GM21515 (cell line): ENCODE measurements at regions not wholly inside any gene's neighbourhood (a gene's known extent, or its start where the extent isn't known, plus 50 kb on each side); places are given as distances from the start of the nearest gene placed in this dataset.

Source experiments
- ATAC-seq: cut with Tn5 transposase; IDR thresholded peaks from one replicate; pipeline ENCODE4 v1.9.1; 2021; ENCODE audit not compliant: unreplicated experiment

- no peak for ATAC-seq
These were observed 126.7 kb downstream of the DKK1 start for GRCh38 chr10:52440612-52441285.

GRCh38 chr10:52442576-52442975, 128.5 kb downstream of the DKK1 start:
- ATAC-seq: no peak

GRCh38 chr10:52443419-52444388, 129.6 kb downstream of the DKK1 start:
- no peak for ATAC-seq

- ATAC-seq: no peak
These were observed 132.3 kb downstream of the DKK1 start for GRCh38 chr10:52446391-52446790.

- ATAC-seq: no peak
These were observed 133.9 kb downstream of the DKK1 start for GRCh38 chr10:52447931-52448353.

GRCh38 chr10:52450762-52451291, 136.7 kb downstream of the DKK1 start:
- no peak for ATAC-seq

GRCh38 chr10:52451817-52452216, 137.7 kb downstream of the DKK1 start:
- ATAC-seq: no peak

- no peak for ATAC-seq
These were observed 138.8 kb downstream of the DKK1 start for GRCh38 chr10:52452600-52453493.

GRCh38 chr10:52453501-52453900, 139.4 kb downstream of the DKK1 start:
- no peak for ATAC-seq

GRCh38 chr10:52454491-52454890, 140.4 kb downstream of the DKK1 start:
- ATAC-seq: no peak

- ATAC-seq: no peak
These were observed 141.0 kb downstream of the DKK1 start for GRCh38 chr10:52455098-52455497.

GRCh38 chr10:52459097-52459496, 145.0 kb downstream of the DKK1 start:
- ATAC-seq: no peak

- ATAC-seq: no peak
These were observed 149.7 kb downstream of the DKK1 start for GRCh38 chr10:52463826-52464225.

- ATAC-seq: no peak
These were observed 150.5 kb downstream of the DKK1 start for GRCh38 chr10:52464368-52465124.

GRCh38 chr10:52465202-52465601, 151.1 kb downstream of the DKK1 start:
- ATAC-seq: no peak

GRCh38 chr10:52466464-52466863, 152.4 kb downstream of the DKK1 start:
- ATAC-seq: no peak

- ATAC-seq: no peak
These were observed 156.1 kb downstream of the DKK1 start for GRCh38 chr10:52469970-52470705.

- ATAC-seq: no peak
These were observed 158.5 kb downstream of the DKK1 start for GRCh38 chr10:52472406-52473146.

GRCh38 chr10:52474265-52474664, 160.2 kb downstream of the DKK1 start:
- no peak for ATAC-seq
